ENCODE measurements at regions not wholly inside any gene's neighbourhood (a gene's known extent, or its start where the extent isn't known, plus 50 kb on each side); places are given as distances from the start of the nearest gene placed in this dataset.

DNA sequence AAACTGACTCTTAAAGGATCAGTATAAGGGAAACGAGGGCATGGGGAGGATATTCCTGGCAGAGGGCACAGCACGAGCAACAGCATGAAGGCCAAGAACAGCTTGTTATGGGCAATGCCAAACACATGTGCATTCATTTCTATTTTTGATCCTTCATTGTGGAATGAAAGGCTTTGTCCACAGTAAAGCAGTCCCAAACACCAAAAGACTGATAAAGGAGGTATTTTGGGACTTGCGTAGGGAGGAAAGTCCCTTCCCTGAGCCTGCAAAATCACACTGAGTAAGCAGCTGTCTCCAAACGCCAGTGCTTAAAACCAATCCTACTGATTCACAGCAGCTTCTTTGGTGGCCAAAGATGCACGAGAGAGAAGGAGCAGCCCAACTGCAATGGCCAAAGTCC is 138.2 kb downstream of the UNC5CL start:
- TF ChIP-seq, protein P1, sequence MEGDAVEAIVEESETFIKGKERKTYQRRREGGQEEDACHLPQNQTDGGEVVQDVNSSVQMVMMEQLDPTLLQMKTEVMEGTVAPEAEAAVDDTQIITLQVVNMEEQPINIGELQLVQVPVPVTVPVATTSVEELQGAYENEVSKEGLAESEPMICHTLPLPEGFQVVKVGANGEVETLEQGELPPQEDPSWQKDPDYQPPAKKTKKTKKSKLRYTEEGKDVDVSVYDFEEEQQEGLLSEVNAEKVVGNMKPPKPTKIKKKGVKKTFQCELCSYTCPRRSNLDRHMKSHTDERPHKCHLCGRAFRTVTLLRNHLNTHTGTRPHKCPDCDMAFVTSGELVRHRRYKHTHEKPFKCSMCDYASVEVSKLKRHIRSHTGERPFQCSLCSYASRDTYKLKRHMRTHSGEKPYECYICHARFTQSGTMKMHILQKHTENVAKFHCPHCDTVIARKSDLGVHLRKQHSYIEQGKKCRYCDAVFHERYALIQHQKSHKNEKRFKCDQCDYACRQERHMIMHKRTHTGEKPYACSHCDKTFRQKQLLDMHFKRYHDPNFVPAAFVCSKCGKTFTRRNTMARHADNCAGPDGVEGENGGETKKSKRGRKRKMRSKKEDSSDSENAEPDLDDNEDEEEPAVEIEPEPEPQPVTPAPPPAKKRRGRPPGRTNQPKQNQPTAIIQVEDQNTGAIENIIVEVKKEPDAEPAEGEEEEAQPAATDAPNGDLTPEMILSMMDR (IDR thresholded peaks at IDR 0.05; ENCODE audit: control insufficient read depth, insufficient read depth, low read depth, low read length, missing control alignments): no peak
- no peak for DNase-seq (ENCODE audit: low read depth)
- no peak overlapping the region for H3K4me3 ChIP-seq (ENCODE audit: control insufficient read depth, low read depth, low read length)

- H3K4me3 ChIP-seq (ENCODE audit: control insufficient read depth, low read depth, low read length): no peak overlapping the region
- TF ChIP-seq, protein P1 (IDR thresholded peaks at IDR 0.05; ENCODE audit: control insufficient read depth, insufficient read depth, low read depth, low read length, missing control alignments): no peak
- DNase-seq (ENCODE audit: low read depth): no peak
These were observed 139.3 kb downstream of the UNC5CL start for GRCh38 chr6:40899684-40900155.

DNA sequence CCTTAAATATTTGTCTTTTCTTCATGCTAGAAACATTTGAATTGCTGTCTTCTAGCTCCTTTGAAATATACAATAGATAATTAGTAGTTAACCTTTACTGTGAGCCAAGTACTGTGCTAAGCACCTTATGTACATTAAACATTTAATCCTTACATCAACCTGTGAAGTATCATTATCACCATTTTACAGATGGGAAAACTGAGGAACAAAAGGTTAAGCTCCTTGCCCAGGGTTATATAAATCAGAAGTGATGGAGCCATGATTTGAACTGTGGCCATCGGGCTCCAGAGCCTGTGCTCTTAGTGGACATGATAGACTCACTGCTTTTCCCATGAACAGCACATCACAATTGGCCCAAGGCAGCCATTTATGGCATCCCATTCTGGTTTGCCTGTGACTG is 140.9 kb downstream of the UNC5CL start:
- H3K4me3 ChIP-seq (ENCODE audit: control insufficient read depth, low read depth, low read length): no peak overlapping the region
- DNase-seq (ENCODE audit: low read depth): no peak
- TF ChIP-seq, protein P1 (IDR thresholded peaks at IDR 0.05; ENCODE audit: control insufficient read depth, insufficient read depth, low read depth, low read length, missing control alignments): no peak

DNA sequence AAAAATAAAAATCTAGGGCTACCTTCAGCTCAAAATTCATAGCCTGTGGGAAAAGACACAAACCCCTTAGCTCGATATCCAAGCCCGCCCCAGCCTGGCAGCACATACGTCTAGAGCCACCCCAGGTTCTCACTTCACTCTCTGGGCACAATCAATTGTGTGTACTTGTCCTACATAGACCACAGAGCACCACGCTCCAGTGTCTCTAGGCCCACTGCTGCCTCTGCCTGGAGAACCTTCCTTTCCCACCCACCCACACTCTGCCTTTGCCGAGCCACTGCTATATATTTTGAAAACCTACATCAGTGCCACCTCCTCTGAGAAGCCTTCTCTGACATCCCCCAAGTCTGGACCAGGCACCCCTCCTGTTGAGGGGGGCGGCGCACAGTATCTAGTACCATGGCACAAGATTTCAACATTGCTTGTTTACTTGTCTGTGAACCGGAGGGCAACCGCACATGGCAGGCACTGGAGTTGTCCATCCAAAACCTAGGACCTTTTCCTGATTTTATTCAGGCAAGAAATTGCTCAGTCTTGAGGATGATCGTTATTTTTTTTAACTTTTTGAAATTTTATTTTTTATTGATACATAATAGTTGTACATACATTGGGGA is 141.5 kb downstream of the UNC5CL start:
- TF ChIP-seq, protein P1 (IDR thresholded peaks at IDR 0.05; ENCODE audit: control insufficient read depth, insufficient read depth, low read depth, low read length, missing control alignments): no peak
- no peak overlapping the region for H3K4me3 ChIP-seq (ENCODE audit: control insufficient read depth, low read depth, low read length)
- DNase-seq (ENCODE audit: low read depth): no peak

GRCh38 chr6:40896696-40897095 is 142.3 kb downstream of the UNC5CL start:
- TF ChIP-seq, protein P1 (IDR thresholded peaks at IDR 0.05; ENCODE audit: control insufficient read depth, insufficient read depth, low read depth, low read length, missing control alignments): no peak
- H3K4me3 ChIP-seq (ENCODE audit: control insufficient read depth, low read depth, low read length): no peak overlapping the region
- DNase-seq (ENCODE audit: low read depth): no peak

DNA sequence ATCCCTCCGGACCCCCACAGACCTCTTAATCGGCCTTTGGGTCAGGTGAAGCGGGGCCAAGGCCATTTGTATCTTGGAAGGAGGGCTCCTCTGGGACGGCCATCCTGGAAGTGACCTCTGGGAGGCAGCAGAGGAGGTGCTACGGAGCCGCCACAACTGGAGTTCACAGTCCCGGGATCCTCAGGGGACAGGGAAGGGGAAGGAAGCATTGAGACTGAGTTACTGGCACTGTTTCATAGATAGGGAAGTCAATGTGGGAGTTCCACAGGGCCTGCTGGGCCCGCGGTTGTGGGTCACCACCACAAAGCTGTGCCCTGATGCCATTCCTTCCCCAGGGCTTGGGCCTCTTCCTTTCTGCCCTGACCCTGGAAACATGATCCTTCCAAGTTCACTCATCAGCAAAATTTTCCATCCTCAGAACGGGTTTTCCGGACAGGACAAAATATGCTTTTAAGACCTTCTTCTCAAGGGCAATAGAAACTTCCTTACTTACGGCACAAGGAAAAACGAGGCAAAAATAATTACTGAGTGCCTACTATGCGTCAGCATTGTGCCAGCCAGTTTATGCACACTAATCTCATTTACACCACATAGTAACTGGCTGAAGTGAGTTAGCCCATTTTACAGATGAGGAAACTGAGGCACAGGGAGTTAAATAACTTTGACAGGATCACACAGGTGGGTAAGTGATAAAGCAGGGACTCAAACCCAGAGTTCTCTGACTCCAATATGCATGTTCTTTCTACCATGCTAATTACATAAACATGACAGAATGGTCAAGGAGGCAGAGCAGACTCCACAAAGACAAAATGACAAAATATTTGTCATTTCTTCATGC is 143.8 kb downstream of the UNC5CL start:
- no peak overlapping the region for H3K4me3 ChIP-seq (ENCODE audit: control insufficient read depth, low read depth, low read length)
- TF ChIP-seq, protein P1 (IDR thresholded peaks at IDR 0.05; ENCODE audit: control insufficient read depth, insufficient read depth, low read depth, low read length, missing control alignments): peak; percentile 91
- peak; percentile 17 for DNase-seq (ENCODE audit: low read depth)

All from AG09309 (cell line).